ENCODE measurements at regions not wholly inside any gene's neighbourhood (a gene's known extent, or its start where the extent isn't known, plus 50 kb on each side); places are given as distances from the start of the nearest gene placed in this dataset.

GRCh38 chr7:32289651-32290414, 200.3 kb downstream of the LSM5 start:
- Histone ChIP-seq H3K4me1 (ENCODE audit: control insufficient read depth in 1 of 2, insufficient read depth in 2 of 2, low read length in 2 of 2) (no peaks in the 10 kb centered on the region), H3K27me3 (ENCODE audit: insufficient read depth, low read length) (peaks cover 6% of the 10 kb centered on the region; the same call in 1 of the 2 replicates), H3K79me2 (ENCODE audit: insufficient read depth, low read length) (no peaks in the 10 kb centered on the region), H3K4me3 (replicated peaks in 1 of 2; ENCODE audit: low read depth in 1 of 2, low read length in 2 of 2) (no peak overlapping the region), H3K9me3 (ENCODE audit: control insufficient read depth in 1 of 2, insufficient read depth in 1 of 2, low read depth in 1 of 2, low read length in 2 of 2) (no peaks in the 10 kb centered on the region), H3K4me2 (ENCODE audit: low read length) (no peak overlapping the region), H3K36me3 (ENCODE audit: control insufficient read depth in 1 of 2, insufficient read depth in 2 of 2, low read length in 2 of 2) (no peaks in the 10 kb centered on the region), H2AFZ (ENCODE audit: low read depth, low read length, poor library complexity, severe bottlenecking) (no peak overlapping the region), H3K9me2 (ENCODE audit: insufficient read depth) (no peaks in the 10 kb centered on the region), H3K9ac (ENCODE audit: low read length) (no peak overlapping the region), H3K27ac (ENCODE audit: low read depth, low read length) (no peak overlapping the region), H4K20me1 (ENCODE audit: insufficient read depth) (no peaks in the 10 kb centered on the region)
- POLR2A ChIA-PET = no interaction called here
- no TSS peak for BruUV-seq (replicated peaks)
- no peak for TF ChIP-seq JUND (IDR thresholded peaks at IDR 0.05)
- TF ChIP-seq POLR2A (IDR thresholded peaks at IDR 0.05; ENCODE audit: borderline replicate concordance, extremely low read depth, insufficient read depth, insufficient read length) = no peak
- TF ChIP-seq MAX (IDR thresholded peaks at IDR 0.05) = no peak
- no peak for TF ChIP-seq ZNF274 (IDR thresholded peaks at IDR 0.05; ENCODE audit: low read depth, low read length)
- TF ChIP-seq TCF7L2 (IDR thresholded peaks at IDR 0.05; ENCODE audit: borderline replicate concordance, extremely low read depth, insufficient read depth, insufficient read length) = no peak
- ATAC-seq (no peak), DNase-seq (ENCODE audit: low read depth, low spot score) (no peak)
- RAD21 ChIA-PET (ENCODE audit: low non-redundant PET in 1 of 2, low total read pairs in 2 of 2, uncharacterized antibody in 2 of 2, unreplicated experiment in 2 of 2) = no interaction called here
- intact Hi-C loops (cut with micrococcal nuclease) = no loop called here
- CTCF ChIA-PET = no interaction called here

- no peaks in the 10 kb centered on the region for H3K36me3 ChIP-seq (ENCODE audit: control insufficient read depth in 1 of 2, insufficient read depth in 2 of 2, low read length in 2 of 2)
- RAD21 ChIA-PET (ENCODE audit: low non-redundant PET in 1 of 2, low total read pairs in 2 of 2, uncharacterized antibody in 2 of 2, unreplicated experiment in 2 of 2) = no interaction called here
- DNase-seq (ENCODE audit: low read depth, low spot score) = no peak
- no peak overlapping the region for H2AFZ ChIP-seq (ENCODE audit: low read depth, low read length, poor library complexity, severe bottlenecking)
- no peaks in the 10 kb centered on the region for H3K4me1 ChIP-seq (ENCODE audit: control insufficient read depth in 1 of 2, insufficient read depth in 2 of 2, low read length in 2 of 2)
- no TSS peak for BruUV-seq (replicated peaks)
- H4K20me1 ChIP-seq (ENCODE audit: insufficient read depth) = no peaks in the 10 kb centered on the region
- no peaks in the 10 kb centered on the region for H3K9me3 ChIP-seq (ENCODE audit: control insufficient read depth in 1 of 2, insufficient read depth in 1 of 2, low read depth in 1 of 2, low read length in 2 of 2)
- ATAC-seq = no peak
- CTCF ChIA-PET = no interaction called here
- no peak overlapping the region for H3K4me2 ChIP-seq (ENCODE audit: low read length)
- POLR2A ChIA-PET = interaction anchor here (0.6 kb wide), 1 partner anchor 19 kb away, joined by 7 read pairs; no protein-coding TSS in a partner anchor
- H3K4me3 ChIP-seq (replicated peaks in 1 of 2; ENCODE audit: low read depth in 1 of 2, low read length in 2 of 2) = no peak overlapping the region
- intact Hi-C loops (cut with micrococcal nuclease) = no loop called here
- H3K79me2 ChIP-seq (ENCODE audit: insufficient read depth, low read length) = no peaks in the 10 kb centered on the region
- no peak overlapping the region for H3K27ac ChIP-seq (ENCODE audit: low read depth, low read length)
- H3K9ac ChIP-seq (ENCODE audit: low read length) = no peak overlapping the region
- H3K9me2 ChIP-seq (ENCODE audit: insufficient read depth) = no peaks in the 10 kb centered on the region
- H3K27me3 ChIP-seq (ENCODE audit: insufficient read depth, low read length) = peaks cover 13% of the 10 kb centered on the region; the same call in 1 of the 2 replicates
- TF ChIP-seq TCF7L2 (IDR thresholded peaks at IDR 0.05; ENCODE audit: borderline replicate concordance, extremely low read depth, insufficient read depth, insufficient read length) (no peak), POLR2A (IDR thresholded peaks at IDR 0.05; ENCODE audit: borderline replicate concordance, extremely low read depth, insufficient read depth, insufficient read length) (no peak), SRF (IDR thresholded peaks at IDR 0.05; ENCODE audit: low read depth) (no peak), ELF1 (IDR thresholded peaks at IDR 0.05; ENCODE audit: borderline replicate concordance, low read depth) (no peak), POLR2AphosphoS5 (IDR thresholded peaks at IDR 0.05; ENCODE audit: low read depth, low read length) (no peak), CTCF (IDR thresholded peaks at IDR 0.05 in 2 of 3, conservative IDR thresholded peaks at IDR 0.05 in 1 of 3; ENCODE audit: borderline replicate concordance in 1 of 3, insufficient read depth in 1 of 3, low read depth in 2 of 3, low read length in 2 of 3) (no peak), EZH2phosphoT487 (IDR thresholded peaks at IDR 0.05; ENCODE audit: borderline replicate concordance) (no peak), ZNF274 (IDR thresholded peaks at IDR 0.05; ENCODE audit: low read depth, low read length) (no peak), ZBTB33 (IDR thresholded peaks at IDR 0.05; ENCODE audit: extremely low read depth, insufficient replicate concordance, low read length) (no peak), YY1 (IDR thresholded peaks at IDR 0.05; ENCODE audit: extremely low read depth, insufficient replicate concordance, low read depth, low read length) (no peak), SIN3A (IDR thresholded peaks at IDR 0.05; ENCODE audit: low read depth) (no peak), RAD21 (IDR thresholded peaks at IDR 0.05; ENCODE audit: low read depth) (no peak), CEBPB (IDR thresholded peaks at IDR 0.05; ENCODE audit: low read depth) (no peak), EZH2 (IDR thresholded peaks at IDR 0.05) (no peak)
Measured at GRCh38 chr7:32285698-32286097, 204.5 kb downstream of the LSM5 start.

Data from HCT116 (cell line).